Rectal smooth muscle tissue (tissue), 1 donor: ENCODE measurements at regions not wholly inside any gene's neighbourhood (a gene's known extent, or its start where the extent isn't known, plus 50 kb on each side); places are given as distances from the start of the nearest gene placed in this dataset.

Experiments
- H3K27ac ChIP-seq: one replicate; pipeline ENCODE4 v1.7.0; 2013; ENCODE audit warnings: low read depth, low read length, inconsistent platforms
- H3K27me3 ChIP-seq: one replicate; pipeline ENCODE4 v1.7.0; 2013; ENCODE audit warnings: low read length; ENCODE audit not compliant: control insufficient read depth, insufficient read depth
- H3K36me3 ChIP-seq: one replicate; pipeline ENCODE4 v1.7.0; 2013; ENCODE audit warnings: low read length; ENCODE audit not compliant: control insufficient read depth, insufficient read depth
- H3K4me1 ChIP-seq: one replicate; pipeline ENCODE4 v1.7.0; 2013; ENCODE audit warnings: low read length; ENCODE audit not compliant: control insufficient read depth, insufficient read depth
- H3K4me3 ChIP-seq: one replicate; pipeline ENCODE4 v1.7.0; 2013; ENCODE audit warnings: low read length
- H3K9ac ChIP-seq: one replicate; pipeline ENCODE4 v1.7.0; 2013; ENCODE audit warnings: low read length

- no peaks in the 10 kb centered on the region for H3K36me3 ChIP-seq
- H3K4me3 ChIP-seq, result no peak overlapping the region
- no peaks in the 10 kb centered on the region for H3K4me1 ChIP-seq
- no peak overlapping the region for H3K27ac ChIP-seq
- no peak overlapping the region for H3K9ac ChIP-seq
- H3K27me3 ChIP-seq, result peaks cover 14% of the 10 kb centered on the region
Observed at GRCh38 chr17:73956595-73957465, 246.6 kb upstream of the RPL38 start.

- H3K27me3 ChIP-seq, result peaks cover 7% of the 10 kb centered on the region
- no peak overlapping the region for H3K4me3 ChIP-seq
- no peaks in the 10 kb centered on the region for H3K4me1 ChIP-seq
- no peak overlapping the region for H3K9ac ChIP-seq
- no peak overlapping the region for H3K27ac ChIP-seq
- H3K36me3 ChIP-seq, result no peaks in the 10 kb centered on the region
Observed at GRCh38 chr17:73957564-73957963, 245.9 kb upstream of the RPL38 start.

GRCh38 chr17:73958453-73958852, 245.0 kb upstream of the RPL38 start:
- no peak overlapping the region for H3K9ac ChIP-seq
- H3K27ac ChIP-seq, result no peak overlapping the region
- H3K36me3 ChIP-seq, result no peaks in the 10 kb centered on the region
- H3K4me3 ChIP-seq, result no peak overlapping the region
- no peaks in the 10 kb centered on the region for H3K4me1 ChIP-seq
- no peaks in the 10 kb centered on the region for H3K27me3 ChIP-seq

- Histone ChIP-seq H3K36me3 (no peaks in the 10 kb centered on the region), H3K4me3 (no peak overlapping the region), H3K27ac (no peak overlapping the region), H3K9ac (no peak overlapping the region), H3K27me3 (no peaks in the 10 kb centered on the region), H3K4me1 (no peaks in the 10 kb centered on the region)
Observed at GRCh38 chr17:73960469-73960868, 243.0 kb upstream of the RPL38 start.

- no peak overlapping the region for H3K4me3 ChIP-seq
- H3K36me3 ChIP-seq, result no peaks in the 10 kb centered on the region
- H3K9ac ChIP-seq, result no peak overlapping the region
- no peaks in the 10 kb centered on the region for H3K27me3 ChIP-seq
- H3K4me1 ChIP-seq, result no peaks in the 10 kb centered on the region
- H3K27ac ChIP-seq, result no peak overlapping the region
Observed at GRCh38 chr17:73962308-73962707, 241.2 kb upstream of the RPL38 start.

GRCh38 chr17:73968680-73969079, 234.8 kb upstream of the RPL38 start:
- no peak overlapping the region for H3K9ac ChIP-seq
- no peaks in the 10 kb centered on the region for H3K36me3 ChIP-seq
- peaks cover 2% of the 10 kb centered on the region for H3K27me3 ChIP-seq
- H3K27ac ChIP-seq, result no peak overlapping the region
- H3K4me3 ChIP-seq, result no peak overlapping the region
- H3K4me1 ChIP-seq, result no peaks in the 10 kb centered on the region

- no peak overlapping the region for H3K9ac ChIP-seq
- no peak overlapping the region for H3K4me3 ChIP-seq
- H3K4me1 ChIP-seq, result no peaks in the 10 kb centered on the region
- no peak overlapping the region for H3K27ac ChIP-seq
- H3K36me3 ChIP-seq, result no peaks in the 10 kb centered on the region
- peaks cover 2% of the 10 kb centered on the region for H3K27me3 ChIP-seq
Observed at GRCh38 chr17:73969956-73970355, 233.5 kb upstream of the RPL38 start.

GRCh38 chr17:73971127-73971526, 232.4 kb upstream of the RPL38 start:
- Histone ChIP-seq H3K9ac (no peak overlapping the region), H3K4me1 (no peaks in the 10 kb centered on the region), H3K27me3 (peaks cover 2% of the 10 kb centered on the region), H3K36me3 (no peaks in the 10 kb centered on the region), H3K27ac (no peak overlapping the region), H3K4me3 (no peak overlapping the region)

GRCh38 chr17:73972056-73972455, 231.4 kb upstream of the RPL38 start:
- peaks cover 2% of the 10 kb centered on the region for H3K27me3 ChIP-seq
- no peaks in the 10 kb centered on the region for H3K36me3 ChIP-seq
- H3K27ac ChIP-seq, result no peak overlapping the region
- no peak overlapping the region for H3K9ac ChIP-seq
- H3K4me1 ChIP-seq, result no peaks in the 10 kb centered on the region
- no peak overlapping the region for H3K4me3 ChIP-seq

- H3K27me3 ChIP-seq, result peaks cover 2% of the 10 kb centered on the region
- no peak overlapping the region for H3K9ac ChIP-seq
- H3K4me3 ChIP-seq, result no peak overlapping the region
- H3K27ac ChIP-seq, result no peak overlapping the region
- H3K4me1 ChIP-seq, result no peaks in the 10 kb centered on the region
- no peaks in the 10 kb centered on the region for H3K36me3 ChIP-seq
Observed at GRCh38 chr17:73972901-73973300, 230.6 kb upstream of the RPL38 start.

GRCh38 chr17:73973586-73974409, 229.7 kb upstream of the RPL38 start:
- no peak overlapping the region for H3K9ac ChIP-seq
- no peaks in the 10 kb centered on the region for H3K4me1 ChIP-seq
- no peaks in the 10 kb centered on the region for H3K36me3 ChIP-seq
- H3K27ac ChIP-seq, result no peak overlapping the region
- H3K27me3 ChIP-seq, result peaks cover 2% of the 10 kb centered on the region
- no peak overlapping the region for H3K4me3 ChIP-seq

GRCh38 chr17:73974536-73974935, 228.9 kb upstream of the RPL38 start:
- Histone ChIP-seq H3K36me3 (no peaks in the 10 kb centered on the region), H3K27ac (no peak overlapping the region), H3K4me3 (no peak overlapping the region), H3K27me3 (peaks cover 2% of the 10 kb centered on the region), H3K4me1 (no peaks in the 10 kb centered on the region), H3K9ac (no peak overlapping the region)
